Urothelium cell line (cell line): ENCODE measurements at regions not wholly inside any gene's neighbourhood (a gene's known extent, or its start where the extent isn't known, plus 50 kb on each side); places are given as distances from the start of the nearest gene placed in this dataset.

Source experiments
- DNase-seq: peaks from one replicate; pipeline ENCODE4 v3.0.0; 2011; ENCODE audit warnings: low spot score, mixed read lengths
- FAIRE-seq: peaks from 2 replicates; lab custom pipeline; 2011; peaks lifted over from hg19 to GRCh38; lab: Jason Lieb, UNC

DNA sequence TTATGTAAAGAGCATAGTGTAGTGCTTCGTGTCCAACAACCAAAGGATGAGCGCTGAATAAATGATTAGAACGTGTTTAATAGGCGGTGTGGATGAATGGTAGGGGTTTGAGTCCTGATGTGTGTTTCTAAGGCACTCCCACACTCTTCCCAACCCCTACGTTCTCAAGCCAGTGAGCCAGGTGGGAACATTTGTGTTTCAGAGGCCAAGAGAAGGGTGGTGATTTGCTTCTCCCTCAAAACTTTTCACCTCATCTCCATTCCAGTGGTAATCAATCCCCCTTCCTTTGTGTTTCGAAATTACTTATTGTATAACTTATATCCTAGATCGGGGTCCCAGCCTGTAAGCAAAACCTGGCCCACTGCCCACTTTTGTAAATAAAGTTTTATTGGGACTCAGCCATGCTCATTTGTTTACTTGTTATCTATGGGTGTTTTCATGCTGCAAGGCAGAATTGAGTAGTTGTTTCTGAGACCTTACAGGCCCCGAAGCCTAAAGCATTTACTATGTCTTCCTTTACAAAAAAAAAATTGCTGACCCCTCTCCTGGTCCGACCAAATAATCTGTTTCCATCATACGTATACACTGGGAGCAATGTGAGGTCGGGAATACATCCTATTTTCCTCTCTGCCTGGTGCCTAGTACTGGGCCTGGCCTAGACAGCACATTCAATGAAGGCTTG lies 150.8 kb upstream of the MYCN start:
- DNase-seq (no peak), FAIRE-seq (no peak)

DNA sequence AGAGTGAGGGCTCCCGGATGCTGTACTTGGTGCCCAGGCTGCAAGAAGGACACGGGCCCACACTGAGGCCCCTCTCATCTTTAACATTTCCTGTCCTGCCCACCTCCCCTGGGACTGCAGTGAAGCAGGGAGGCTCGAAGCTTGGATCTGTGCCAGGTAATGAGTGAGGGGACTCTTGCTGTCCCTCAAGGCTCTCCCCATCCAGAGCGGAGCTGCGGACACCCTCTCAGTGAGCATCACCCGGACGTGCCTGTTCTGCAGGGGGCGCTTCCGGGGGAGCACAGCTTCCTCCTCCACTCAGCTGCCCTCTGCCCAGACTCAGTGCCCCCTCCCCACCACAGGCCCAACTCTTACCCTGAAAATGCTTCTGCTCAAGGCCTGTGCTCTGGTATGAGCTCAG lies 150.0 kb upstream of the MYCN start:
- FAIRE-seq (no peak), DNase-seq (no peak)

DNA sequence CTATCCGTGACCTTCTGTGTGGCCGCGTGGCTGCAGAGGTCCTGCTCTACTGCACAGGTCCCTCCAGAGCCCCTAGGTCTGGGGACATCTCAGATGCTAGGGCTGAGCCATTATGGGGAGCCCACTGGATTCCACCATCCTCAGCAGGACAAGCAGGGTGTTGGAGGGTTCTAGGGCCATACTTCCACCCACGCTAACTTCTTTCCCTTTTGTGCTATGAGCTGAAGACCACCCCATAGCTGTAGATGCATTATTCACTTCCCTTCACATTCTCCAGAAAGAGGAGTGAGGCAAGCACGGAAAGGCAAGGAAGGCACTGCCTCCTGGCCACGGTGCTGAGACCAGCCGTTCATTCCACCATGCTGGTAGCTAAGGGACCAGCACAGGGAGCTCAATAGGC lies 149.5 kb upstream of the MYCN start:
- DNase-seq (no peak), FAIRE-seq (no peak)

DNA sequence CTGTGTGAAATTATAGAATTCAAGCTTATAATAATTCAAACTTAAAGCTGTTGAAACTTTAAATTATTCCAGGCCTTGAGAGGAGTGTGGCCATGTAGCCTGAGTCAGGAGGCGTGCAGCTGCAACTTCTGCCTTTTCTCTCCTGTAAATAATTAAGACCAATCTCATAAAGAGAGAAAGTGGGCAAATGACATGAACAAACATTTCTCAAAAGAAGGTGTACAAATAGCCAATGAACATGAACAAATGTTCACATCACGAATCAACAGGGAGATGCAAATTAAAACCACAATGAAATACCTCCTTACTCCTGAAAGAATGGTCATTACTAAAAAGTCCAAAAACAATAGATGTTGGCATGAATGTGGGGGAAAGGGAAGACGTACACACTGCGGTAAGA lies 149.1 kb upstream of the MYCN start:
- DNase-seq: no peak
- FAIRE-seq: no peak

DNA sequence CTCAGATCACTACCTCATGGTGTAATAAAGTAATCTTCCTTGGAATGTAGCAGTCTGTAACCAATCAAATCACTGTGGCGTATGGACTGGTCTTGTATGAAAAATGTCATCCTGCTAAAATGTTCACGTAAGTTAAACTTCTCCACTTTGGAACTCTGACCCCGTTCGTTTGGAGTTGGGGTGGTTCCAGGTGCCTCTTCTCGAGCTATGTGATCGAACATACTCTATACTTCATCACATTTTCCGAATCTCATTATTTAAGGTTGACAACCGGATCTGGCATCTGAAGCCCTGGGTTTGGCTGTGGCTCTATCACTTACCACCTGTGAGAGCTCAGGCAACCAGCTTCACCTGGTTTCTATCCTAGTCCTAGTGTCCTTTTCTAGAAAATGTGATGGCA lies 148.0 kb upstream of the MYCN start:
- DNase-seq (no peak), FAIRE-seq (no peak)

DNA sequence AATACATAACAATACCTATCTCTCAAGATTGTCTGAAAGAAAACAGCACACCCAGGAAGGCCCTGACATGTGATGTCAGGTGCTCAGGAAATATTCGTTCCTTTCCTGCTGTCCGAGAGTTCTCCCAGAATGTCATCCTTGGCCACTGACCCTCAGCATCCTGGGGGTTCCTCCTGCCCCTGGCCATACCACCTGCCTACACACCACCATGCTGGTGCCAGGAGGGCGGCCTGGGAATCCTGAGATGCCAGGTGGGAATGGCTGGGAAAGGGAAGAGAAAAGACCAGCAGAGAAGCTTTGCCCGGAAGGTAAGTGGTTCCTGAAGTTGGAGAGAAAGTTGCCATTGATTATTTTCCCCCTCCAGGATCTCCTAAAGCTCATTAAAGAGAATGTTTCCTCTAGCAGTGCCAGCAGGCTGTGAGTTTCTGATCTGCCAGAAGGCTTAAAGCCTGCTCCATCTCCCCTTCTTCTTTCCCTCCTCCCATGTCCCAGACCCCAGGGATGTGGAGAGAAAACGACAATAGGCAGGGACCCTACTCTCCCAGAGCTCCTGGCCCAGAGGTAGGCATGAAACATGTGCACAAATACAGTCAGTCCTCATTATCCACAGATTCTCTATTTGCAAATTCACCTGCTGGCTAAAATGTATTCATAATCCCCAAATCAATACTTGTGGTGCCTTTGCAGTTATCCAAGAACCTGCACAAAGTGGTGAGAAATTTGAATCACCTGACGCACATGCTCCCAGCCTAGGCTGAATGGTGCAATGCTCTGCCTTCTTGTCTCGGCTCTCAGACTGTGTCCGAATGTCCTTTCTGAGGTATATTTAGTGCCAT lies 147.1 kb upstream of the MYCN start:
- no peak for FAIRE-seq
- DNase-seq: no peak

DNA sequence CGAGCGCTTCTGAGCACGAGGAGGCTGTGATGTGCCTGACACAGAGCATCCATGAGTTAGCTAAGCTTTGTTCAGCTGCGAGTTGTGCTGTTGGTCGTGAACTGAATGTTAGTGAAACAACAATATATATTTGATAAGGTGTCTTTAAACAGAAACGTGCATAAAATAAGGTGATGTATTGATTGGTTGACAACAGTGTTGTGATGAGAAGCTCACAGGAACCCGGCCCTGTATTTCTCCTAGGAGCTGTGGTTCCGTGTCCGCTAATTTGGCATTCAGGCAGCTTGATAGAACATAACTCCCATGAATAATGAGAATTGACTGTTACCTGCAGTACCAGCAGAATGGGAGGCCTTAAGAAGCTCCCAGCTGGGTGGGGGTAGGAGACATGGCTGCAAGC lies 146.4 kb upstream of the MYCN start:
- no peak for FAIRE-seq

DNA sequence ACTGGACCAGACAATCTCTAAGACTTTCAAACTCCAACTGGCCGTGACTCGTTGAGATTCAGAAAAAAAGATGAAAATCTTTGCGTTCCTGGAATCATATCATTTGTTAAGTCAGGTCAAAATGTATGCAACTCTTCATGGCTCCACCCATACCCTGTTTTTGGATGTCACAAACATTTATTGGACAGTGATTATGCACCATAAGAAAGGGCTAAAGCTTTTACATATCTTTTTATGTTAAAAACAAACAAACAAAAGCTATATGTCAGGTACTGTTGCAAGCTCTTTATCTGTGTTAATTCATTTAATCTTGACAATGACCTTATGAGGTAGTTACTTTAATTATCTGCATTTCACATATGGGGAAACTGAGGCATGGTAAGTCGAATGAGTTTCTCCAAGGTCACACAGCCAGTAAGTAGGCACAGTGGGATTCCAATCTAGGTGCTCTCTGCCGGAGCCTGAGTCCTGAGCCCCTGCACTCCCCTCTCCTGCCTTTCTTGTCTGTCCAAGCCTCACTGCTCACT lies 145.7 kb upstream of the MYCN start:
- no peak for DNase-seq
- FAIRE-seq: no peak

More for the DNA sequence above, 146.4 kb upstream of the MYCN start:
- DNase-seq: no peak

DNA sequence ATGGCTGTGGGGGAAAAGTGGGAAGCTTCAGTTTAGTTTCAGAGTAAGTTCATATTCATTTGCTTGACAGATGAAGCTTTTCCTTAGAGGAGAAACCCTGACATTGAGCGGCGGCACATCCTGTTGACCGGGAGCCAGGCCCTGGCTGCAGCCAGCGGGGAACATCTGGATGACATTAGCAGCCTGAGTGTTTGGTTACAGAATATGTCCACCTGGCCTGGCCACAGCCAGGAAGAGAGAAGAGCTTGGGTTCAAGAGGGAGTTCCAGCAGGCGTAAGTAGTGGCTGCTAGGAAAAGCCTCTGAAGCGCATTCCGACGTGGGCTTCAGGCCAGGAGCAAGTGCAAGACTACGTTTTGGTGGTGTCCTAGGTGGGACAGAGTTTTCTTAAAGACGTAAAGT lies 144.9 kb upstream of the MYCN start:
- DNase-seq (no peak), FAIRE-seq (no peak)

DNA sequence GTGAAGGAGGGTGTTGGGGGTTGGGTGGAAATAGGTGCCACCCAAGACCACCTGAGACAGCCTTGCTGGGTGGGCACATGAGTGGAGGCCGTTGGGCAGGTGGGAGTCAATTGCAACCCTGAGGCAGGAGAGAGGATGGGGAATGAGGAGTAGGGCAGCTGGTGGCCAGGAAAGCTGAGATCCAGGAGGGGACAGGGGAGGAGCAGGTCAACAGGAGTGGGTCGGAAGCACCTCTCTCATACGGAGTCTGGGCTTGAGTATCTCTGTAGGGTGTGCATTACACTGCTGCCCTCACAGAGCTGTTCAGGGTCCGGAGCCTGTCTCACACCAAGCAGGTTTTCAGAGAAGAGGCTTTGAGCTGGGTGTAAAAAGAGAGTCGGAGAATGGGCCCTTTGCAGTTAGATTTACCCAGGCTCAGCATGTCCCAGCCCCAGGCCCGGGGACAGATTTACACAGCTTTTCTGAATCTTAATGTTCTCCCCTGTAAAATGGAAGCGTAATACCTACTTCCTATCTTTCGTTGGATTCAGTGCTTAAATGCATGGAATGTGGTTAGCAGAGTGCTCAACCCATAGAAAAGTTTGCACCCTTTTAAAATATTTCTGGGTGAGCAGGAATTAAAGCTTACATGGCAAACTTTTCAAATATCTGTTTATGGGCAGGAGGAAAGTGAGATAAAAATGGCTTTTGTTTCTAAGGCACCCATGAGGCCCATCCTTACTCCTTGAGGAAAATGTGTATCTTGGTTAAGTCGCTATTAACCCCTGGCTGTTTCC lies 144.0 kb upstream of the MYCN start:
- FAIRE-seq (no peak), DNase-seq (no peak)

DNA sequence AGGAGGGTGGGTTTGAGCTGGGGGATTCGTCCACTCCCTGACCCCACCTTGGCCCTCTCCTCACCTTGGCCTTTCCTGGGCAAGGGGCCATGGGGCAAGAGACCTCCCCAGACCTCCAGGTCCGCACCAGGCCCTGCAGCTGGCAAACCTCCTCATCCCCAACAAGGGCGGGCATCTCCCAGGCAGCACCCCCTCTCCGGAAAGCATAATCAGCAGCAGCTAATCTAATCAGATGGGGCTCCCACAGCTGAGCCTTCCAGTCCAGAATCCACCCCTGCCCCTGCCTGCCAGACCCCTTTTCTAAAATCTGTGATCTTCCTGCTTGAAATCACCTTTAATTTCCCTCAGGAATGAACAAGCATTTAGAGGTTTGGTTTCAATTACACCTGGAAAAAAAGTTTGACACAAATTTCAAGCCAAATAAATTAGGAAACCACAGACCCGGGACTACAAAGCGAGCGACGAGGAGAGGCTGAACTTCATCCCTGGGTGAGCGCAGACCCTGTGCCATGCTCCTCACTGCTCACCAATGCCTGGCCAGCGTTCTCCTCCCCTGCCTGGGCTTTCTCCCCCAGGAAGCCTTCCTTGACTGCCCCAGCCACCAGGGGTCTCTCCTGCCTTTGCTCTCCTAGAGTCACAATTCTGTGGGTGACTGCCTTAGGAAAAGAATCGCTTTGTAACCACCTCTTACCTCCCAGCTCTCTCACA lies 143.0 kb upstream of the MYCN start:
- no peak for DNase-seq
- FAIRE-seq: no peak

DNA sequence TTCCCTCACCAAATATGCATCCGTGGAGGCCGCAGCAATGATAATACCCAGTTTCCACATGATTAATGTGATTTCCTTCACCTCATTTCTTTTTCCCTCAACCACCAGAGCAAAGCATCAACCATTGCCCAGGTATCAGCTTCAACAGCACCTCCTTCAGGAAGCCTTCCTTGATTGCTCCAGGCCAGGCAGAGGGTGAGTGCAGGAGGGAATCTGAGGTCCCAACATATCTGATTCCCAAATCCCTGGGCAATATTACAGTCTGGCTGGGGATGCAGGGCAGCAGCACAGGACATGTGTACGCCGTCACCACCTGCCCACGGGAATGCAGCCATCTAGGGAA lies 142.4 kb upstream of the MYCN start:
- FAIRE-seq (no peak), DNase-seq (no peak)

DNA sequence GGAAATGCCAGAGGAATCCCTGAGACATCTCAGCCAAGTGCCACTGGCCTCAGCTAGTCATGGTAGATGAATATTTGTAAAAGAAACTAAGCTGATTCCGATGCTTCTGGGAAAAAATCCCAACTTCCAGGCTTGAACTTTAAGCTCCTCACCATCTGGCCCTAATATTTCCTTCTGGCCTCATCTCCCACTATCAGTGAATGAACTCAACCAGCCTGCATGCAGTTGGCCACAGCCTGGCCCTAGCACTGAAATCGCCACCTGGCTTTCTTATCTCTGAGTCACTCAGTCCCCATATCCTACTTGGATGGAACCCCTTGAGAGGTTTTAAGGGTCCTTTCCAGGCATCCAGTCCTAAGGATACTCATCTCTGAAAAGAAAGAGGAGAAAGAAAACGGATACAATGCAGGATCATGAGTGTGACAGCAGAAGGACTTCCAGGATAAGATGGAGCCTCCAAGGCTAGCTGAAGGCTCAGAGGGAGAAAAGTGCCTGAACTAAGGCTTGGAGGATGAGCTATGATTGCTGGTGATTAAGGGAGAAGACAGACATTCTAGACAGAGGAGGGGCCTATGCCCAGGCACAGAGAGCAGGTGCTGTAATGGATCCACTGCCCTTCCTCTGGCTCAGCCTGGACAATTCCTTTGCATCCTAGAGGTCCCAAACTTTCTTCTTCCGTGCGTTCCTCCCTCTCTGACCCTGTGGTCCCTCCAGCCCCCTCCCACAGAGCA lies 141.5 kb upstream of the MYCN start:
- no peak for FAIRE-seq
- no peak for DNase-seq

DNA sequence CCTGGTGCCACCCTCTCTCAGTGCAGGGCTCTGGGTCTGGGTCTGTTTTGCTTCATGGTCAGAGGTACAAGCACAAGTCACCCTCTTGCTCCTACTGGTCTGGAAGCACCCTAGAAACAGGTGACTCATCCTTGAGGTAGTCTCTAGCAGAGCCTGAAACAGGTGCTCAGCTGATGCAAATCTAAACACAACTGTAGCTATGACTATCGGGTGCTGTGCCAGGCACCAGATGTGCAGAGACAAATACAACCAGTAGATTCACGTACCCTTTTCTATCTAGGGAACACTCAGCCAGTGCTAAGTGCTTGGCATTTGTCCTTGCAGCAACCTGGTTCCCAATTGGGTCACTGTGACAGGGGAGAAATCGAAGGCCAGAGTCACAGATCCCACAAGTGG lies 140.9 kb upstream of the MYCN start:
- FAIRE-seq: no peak
- DNase-seq: peak; percentile 39

DNA sequence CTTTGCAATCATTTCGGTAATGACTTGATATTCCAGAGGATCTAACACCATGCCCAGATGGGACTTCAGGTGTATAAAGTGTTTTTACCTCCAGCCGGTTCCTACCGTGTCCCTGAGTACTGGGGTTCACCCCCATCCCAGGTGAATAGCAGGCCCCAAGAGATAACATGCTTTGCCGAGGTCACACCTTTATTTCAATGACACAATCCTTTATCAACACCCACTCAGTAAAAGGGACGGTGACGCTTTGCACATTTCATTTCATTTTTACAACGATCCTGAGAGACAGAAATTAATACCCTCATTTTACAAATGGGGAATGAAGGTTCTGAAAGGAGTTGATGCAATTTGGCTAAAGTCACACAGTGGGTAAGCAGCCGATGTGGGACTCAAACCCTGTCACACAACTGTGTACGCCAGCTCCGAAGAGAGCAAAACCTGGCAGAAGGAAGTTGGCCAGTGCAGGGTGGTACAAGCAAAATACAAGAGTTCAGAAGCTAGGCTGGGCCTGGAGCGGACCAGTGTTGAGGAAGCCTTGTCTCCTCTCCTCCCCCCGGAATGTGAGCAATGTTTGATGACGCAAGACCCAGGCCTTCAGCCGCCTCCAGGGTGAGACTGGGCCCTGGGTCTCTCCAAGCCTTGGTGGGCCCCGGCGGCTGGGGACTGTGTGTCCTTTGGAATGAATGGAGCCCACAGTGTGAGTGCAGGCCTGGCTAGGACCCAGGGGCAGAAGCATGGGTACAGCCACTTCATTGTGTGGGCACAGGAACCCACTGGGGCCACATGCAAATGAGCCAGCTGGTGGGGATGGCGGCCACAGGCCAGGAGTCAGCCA lies 139.6 kb upstream of the MYCN start:
- DNase-seq (no peak), FAIRE-seq (no peak)

DNA sequence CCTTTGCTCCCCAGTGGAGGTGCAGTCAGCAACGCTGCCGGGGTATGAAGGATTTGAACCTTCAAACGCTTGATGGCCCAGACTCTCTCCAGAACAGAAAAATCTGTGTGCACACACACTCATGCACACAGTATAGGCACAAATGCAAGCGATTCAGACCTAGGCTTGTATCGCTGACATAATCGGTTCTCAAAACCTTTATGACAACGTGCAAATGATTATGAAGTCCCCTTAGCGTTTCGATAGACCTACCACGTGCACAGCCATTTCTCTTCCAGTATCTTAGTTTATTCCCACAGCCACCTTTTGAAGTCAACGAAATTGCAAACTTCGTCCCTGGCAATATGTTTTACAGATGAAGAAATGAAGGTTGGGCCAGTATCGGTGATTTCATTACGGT lies 138.9 kb upstream of the MYCN start:
- DNase-seq: no peak
- FAIRE-seq: no peak

DNA sequence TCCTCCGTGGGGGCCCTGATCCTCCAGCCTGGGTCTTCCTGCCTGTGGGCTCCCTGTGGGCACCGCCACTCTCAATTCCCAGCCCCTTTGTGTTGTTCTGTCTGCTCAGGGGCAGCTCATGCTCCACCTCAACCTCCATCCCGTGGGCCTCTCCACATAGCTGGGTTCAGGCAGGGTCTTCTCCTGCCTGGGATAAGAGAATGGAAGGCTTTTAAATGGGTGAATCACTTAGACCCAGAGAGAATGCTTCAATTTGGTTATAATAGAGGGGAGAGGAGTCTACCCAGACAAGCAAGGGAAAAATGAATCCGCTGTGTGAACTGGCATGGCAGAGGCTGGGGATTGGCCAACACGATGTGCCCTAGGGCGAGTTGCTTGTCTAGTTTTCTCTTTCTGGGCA lies 138.4 kb upstream of the MYCN start:
- no peak for DNase-seq
- FAIRE-seq: no peak

DNA sequence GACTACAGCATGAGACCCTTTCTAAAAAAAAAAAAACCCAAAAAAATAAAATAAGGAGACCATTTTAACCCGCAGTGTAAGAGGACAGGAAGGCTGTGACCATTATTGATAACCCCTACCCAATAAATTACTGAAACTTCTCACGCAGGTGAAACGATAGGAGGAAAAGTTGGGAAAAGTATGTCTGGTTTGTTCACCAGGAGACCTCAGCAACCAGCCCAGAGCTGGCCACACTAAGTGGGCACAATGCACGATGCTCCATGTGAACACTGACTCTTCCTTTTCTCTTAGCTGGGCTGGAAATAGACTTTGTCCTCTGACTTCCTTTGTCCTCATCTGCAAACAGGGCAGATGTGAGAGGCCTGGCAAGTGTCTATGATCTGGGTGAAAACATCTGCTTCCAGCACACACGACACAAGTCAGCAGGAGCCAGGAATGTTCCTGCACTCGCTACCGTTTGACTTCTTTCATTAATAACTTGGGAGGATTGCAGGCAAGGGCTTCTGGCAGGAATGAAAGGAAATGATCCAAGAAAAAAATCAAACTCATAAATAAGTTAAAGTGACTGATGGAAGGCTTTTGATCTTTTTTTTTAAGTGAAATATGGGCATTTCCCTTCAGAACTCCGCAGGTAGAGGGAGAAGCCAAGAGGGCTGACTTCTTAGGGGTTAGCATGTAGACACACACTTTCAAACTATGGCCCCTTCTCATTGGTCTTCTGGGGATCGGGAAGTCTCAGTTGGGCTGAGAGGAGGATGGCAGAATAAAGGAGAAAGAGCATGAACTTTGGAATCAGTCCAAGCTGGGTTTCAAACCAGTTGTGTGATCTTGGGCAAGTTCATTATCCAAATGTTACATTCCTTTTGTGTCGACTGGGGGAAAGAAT lies 137.4 kb upstream of the MYCN start:
- DNase-seq (no peak), FAIRE-seq (no peak)
